GM19035 (cell line): ENCODE measurements at regions not wholly inside any gene's neighbourhood (a gene's known extent, or its start where the extent isn't known, plus 50 kb on each side); places are given as distances from the start of the nearest gene placed in this dataset.

Experiments
- ATAC-seq: cut with Tn5 transposase; IDR thresholded peaks from one replicate; pipeline ENCODE4 v1.9.1; 2021; ENCODE audit not compliant: unreplicated experiment

DNA sequence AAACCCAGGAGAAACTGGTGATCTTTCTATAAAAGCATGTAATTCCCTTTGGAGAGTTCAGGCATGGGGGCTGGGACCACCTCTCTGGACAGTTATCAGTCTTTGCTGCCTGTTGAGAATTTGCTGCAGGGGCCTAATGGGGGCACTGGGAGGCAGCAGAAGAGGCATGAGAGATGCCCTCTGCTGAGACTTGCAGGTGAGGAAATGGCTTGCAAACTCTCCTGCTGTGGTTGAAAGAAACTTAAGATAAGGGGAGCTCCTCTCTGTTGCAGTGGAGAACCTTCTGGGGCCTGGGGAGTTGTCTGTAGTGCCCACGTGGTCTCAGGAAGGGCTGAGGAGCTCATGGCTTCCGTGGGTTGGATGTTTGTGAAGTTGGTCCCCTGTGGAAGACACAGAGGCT is 301.1 kb upstream of the FOXF1 start:
- no peak for ATAC-seq

GRCh38 chr16:86210403-86211193 is 299.7 kb upstream of the FOXF1 start:
- no peak for ATAC-seq

GRCh38 chr16:86211265-86211664 is 299.1 kb upstream of the FOXF1 start:
- no peak for ATAC-seq

DNA sequence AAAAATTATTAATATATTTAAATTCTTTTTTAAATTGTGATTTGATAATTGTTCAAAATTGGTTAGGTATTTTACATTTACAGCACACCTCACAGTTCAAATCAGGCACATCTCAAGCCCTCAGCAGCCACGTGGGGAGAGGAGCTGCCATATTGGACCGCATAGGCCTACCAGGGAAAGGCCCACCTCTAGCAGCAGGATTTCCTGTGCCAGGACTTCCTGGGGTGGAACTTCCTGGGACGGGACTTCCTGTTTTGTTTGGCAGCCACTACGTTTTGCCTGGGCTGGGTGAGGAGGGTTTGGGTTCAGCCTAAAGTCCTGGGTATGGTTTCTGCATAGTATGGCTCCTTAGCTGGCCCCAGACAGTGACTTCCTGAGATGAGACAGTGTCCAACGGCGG is 298.5 kb upstream of the FOXF1 start:
- ATAC-seq: no peak

- no peak for ATAC-seq
Measured at GRCh38 chr16:86212706-86213436, 297.5 kb upstream of the FOXF1 start.

DNA sequence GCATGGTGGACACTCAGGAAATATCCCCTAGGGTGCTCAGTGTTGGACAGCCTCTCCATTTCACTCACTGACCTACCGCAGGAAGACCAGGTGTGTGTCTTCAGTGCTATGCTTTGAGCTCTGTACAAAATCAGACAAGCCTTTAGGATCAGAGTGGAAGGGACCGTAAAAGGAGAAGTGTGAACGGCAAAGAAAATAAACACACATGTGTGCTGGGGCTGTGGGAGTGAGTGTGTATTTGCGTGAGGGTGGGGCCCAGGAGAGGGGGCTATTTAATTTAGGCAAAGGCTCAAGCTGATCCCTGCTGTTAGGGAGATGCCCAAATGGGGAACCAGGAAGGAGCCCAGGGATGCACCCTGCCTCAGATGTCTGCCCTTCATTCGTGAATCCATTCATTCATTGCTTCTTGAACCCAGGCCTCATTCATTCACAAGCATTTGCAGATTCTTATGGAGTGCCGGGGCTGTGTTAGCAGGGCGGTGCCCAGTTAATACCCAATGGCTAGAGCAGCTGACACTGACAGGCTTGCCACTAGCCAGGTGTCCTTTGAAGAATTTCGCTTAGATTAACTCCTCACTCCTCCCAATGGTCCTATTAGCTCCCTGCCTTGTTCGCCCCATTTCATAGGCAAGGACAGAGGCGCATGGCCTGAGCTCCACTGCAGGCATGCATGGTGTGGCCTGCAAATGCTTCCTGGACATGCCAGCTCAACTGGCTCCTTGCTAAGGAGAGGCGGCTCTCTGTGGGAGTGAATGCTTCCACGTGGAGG is 296.7 kb upstream of the FOXF1 start:
- no peak for ATAC-seq

DNA sequence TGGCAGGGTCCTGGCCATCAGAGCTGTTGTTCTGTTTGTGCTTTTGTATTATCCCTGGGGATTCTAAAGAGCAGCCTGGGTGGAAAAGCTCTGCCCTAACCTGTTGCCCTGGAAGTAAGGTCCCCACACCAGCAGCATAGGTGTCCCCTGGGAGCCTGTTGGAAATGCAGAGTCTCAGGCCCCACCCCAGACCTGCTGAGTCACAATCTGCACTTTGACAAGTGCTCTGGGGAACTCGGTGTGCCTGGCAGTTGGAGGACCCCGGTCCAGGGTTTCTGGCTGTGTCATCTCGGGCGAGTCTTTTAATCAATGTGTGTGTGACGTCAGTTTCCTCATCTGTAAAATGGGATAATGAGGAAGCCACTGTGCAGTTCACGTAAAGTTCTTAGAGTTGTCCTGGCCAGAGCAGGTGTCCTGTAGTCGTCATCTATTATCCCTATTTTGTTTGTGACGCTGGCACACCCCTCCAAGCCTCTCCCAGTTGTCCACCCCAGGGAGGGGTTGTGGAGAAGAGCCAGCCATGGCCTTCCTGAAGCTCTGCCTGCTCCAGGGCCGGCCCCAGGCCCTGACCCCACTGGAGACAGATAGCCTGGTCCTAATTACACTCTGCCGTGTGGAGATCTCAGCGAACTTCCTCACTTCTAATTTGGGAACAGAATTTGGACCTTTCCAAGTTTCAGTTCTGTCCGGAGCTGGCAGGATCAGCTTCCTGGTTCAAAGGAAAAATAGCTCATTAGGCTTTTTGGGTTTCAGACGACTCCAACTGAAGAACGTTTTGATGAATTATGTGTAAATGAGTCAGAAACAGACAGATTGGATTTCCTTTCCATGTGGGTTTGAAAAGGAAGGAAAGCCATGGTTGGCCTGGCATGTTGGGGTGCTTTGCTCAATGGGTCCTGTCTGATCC is 295.7 kb upstream of the FOXF1 start:
- ATAC-seq: no peak

- ATAC-seq: no peak
Measured at GRCh38 chr16:86215233-86215978, 294.9 kb upstream of the FOXF1 start.

GRCh38 chr16:86215979-86216585 is 294.2 kb upstream of the FOXF1 start:
- ATAC-seq: no peak

GRCh38 chr16:86216591-86216990 is 293.7 kb upstream of the FOXF1 start:
- ATAC-seq: no peak

- ATAC-seq: no peak
Measured at GRCh38 chr16:86217001-86217890, 293.1 kb upstream of the FOXF1 start.

- no peak for ATAC-seq
Measured at GRCh38 chr16:86217891-86218270, 292.4 kb upstream of the FOXF1 start.

- no peak for ATAC-seq
Measured at GRCh38 chr16:86218479-86219170, 291.7 kb upstream of the FOXF1 start.

DNA sequence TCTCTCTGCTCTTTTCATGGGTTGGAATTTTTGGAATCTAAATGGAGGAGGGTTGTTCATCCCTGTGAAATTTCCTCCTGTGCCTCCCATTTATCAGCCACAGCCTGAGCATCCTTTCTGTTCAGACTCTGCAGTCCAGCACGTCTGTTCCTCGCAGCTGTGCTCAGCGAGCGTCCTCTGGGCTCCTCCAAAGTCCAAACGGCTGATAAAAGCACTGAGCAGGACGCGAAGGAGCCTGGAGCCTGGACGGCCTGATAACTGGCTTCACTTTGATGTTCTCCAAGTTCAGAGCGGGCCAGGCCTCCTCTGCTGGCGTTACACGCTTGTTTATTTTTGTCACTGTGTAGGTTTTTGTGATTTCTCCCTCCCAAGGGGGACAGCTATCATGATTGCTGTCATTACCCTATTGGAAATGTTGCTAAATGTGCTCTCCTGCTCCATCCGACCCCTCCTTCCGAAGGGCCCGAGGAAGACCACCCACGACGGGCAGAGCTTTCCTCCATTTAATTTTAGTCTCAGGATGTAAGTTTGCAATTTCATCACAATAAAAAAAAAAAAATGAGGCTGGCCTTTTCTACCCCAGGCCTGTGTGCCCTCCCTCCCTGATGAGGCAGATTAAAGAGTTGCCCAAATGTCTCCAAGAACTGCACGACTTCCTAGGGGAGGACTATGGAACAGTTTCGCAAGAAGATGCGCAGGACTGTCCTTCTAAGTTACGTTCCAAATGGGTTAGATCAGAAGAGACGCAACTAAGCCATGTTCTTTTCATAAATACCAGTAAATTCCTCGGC is 290.5 kb upstream of the FOXF1 start:
- no peak for ATAC-seq

GRCh38 chr16:86220561-86220960 is 289.8 kb upstream of the FOXF1 start:
- ATAC-seq: no peak

DNA sequence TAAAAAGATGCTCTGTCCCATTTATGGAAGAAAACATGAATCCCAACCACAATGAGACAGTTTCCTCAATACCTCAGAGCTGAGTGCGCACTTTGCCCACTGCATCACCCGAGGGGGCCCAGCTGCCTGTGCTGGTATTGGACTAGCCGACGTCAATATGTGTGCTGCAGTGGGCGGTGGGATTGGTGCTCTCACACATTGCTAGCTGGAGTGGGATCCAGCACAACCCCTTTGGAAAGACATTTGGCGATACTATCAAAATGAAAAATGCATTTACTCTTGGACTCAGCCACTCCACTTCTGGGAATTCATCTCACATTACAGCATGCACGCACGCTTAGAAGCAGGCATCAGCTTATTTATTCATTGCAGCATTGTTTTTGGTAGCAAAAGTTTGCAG is 289.2 kb upstream of the FOXF1 start:
- no peak for ATAC-seq

DNA sequence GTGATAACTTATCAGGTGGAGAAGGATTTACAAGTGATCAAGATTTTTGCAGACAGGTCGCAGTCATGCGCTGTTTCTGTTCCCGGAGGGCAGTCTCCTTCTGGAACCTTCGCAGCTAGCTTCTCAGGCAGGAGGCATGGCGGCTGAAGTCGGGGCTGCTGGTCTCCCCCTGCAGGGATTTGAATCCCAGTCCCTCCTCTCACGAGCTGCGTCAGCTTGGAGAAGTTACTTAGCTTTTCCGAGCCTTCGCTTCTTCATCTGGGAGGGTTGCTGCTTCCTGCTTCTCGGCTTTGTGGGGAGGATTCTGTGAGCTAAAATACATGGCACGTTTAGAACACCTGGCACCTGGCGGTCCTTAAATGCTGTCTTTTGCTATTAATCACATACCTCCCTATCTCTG is 287.8 kb upstream of the FOXF1 start:
- ATAC-seq: no peak
